ENCODE measurements at regions not wholly inside any gene's neighbourhood (a gene's known extent, or its start where the extent isn't known, plus 50 kb on each side); places are given as distances from the start of the nearest gene placed in this dataset.

DNA sequence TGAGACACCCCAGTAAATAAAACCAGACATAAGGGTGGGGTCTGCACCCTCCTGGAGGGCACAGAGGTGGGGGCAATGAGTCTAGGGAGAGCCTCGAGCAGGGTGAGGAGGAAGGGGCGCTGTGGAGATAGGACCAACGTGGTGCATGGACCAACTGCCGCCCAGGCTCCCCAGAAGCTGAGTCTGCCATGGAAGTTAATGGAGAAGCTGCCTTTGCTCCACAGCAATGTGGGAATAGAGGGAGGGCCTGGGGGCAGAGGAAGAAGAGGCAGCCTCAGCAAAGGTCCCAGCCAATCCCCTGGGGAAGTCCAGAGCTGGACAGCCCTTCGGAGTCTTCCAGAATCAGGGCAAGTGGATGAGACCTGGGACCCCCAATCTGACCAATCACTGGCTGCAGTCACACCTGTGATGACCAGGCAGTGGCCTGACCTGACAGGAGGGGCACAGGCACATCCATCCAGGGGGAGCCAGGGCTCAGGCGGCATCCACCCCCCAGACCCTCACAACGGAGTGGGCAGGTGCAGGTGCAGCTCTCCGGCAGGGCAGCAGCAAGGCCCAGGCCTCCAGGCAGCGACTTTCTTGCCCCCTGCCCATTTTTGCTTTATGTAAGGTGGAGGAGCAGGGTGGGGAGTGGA, 242.2 kb upstream of the PPP2R2D start:
- DNase-seq (ENCODE audit: low read depth in 2 of 3, low spot score in 2 of 3): no peak

DNA sequence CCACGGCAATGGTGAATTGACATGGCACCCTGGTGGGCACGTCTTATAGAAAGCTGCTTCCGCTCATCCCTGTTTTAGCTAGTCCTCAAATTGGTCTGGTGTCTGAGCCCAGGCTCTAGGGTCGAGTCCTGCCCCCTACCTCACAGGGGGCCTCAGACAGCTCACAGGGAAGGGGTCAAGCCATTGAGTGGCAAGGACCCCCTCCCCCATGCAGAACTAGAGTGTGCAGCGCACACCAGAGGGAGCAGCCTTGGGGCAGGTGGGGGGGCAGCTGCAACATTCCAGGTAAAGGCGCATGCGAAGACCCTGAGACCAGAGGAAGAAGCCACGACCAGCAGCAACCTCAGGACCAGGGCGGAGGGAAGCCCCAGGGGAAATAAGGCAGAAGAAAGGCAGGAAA, 240.4 kb upstream of the PPP2R2D start:
- no peak for DNase-seq (ENCODE audit: low read depth in 2 of 3, low spot score in 2 of 3)

DNA sequence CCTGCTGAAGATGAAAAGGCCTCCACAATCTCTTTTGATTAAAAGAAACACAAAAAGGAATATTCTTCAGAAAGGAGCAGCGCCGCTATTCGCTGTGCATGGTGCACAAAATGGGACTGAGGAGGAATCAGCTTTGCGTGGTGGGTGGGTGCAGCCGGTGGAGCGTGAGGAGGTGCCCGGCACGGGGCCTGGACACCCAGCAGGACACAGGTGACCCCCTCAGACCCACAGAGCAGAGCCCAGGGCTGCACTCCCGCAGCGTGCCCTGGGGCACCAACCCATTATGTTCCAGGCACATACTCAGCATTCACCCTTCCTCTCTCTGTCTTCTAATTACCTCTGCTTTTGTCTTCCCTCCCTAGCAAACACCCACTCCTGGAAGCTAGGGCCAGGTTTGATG, 238.0 kb upstream of the PPP2R2D start:
- no peak for DNase-seq (ENCODE audit: low read depth in 2 of 3, low spot score in 2 of 3)

DNA sequence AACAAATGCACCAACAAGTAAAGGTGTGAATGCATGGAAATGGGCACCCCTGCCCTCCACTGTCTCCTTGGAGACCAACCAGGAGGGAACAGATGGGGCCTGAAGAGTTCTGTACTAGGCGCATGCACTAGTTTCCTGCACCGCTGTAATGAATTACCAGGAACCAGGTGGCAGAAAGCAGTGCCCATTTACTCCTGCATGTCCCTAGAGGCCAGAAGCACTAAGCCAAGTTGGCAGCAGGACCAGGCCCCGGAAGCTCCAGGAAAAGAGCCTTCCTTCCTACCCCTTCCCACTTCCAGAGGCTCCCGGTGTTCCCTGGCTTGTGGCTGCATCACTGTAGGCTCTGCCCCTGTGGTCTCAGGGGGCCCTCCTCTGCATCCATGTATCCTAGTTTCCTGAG, 237.5 kb upstream of the PPP2R2D start:
- no peak for DNase-seq (ENCODE audit: low read depth in 2 of 3, low spot score in 2 of 3)

DNA sequence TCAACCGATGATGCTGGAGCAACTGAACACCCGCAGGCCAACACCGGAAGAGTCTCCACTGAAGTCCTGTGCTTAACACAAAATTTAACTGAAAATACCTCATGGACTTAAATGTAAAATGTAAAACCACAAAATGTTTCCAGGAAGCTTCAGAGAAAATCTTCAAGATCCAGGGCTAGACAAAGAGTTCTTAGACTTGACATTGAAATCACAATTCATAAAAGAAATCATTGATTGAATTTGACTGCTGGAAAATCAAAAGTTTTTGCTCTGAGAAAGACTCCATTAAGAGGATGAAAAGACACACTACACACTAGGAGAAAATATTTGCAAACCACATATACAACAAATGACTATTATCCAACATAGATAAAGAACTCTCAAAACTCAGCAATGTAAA, 234.7 kb upstream of the PPP2R2D start:
- no peak for DNase-seq (ENCODE audit: low read depth in 2 of 3, low spot score in 2 of 3)

DNA sequence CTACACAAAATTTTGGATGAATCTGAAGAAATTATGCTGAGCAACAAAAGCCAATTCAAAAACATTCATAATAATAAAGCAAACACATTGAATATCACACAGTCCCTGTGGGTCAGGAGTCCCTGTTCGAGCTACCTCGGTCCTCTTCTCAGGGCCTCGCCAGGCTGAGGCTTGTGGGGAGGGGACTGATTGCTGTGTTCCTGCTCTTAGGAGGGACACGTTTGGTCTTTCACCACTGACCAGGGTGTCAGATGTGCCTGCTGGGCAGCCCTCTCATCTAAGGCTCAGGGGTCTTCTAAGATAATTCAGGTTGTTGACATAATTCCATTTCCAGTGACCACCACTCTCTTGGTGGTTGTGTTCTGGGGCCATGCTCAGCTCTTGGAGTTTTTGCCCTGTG, 233.8 kb upstream of the PPP2R2D start:
- DNase-seq (ENCODE audit: low read depth in 2 of 3, low spot score in 2 of 3): no peak

DNA sequence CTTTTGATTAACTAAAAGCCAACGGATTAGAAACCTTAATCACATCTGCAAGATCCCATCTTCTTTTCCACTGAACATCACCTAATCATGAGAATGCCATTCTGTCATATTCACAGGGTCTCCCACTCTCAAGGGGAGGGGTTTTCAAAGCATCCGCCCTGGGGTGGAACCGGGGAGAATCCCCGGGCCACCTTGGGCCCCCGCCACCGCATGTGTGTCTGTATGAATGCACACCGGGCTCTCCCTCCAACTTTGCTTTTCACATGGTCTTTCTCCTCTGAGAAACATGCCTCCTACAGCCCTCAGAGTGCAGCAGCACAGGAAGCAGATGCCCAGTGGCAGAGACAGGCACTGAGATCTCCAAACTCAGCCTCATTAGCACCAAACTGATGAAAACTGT, 233.2 kb upstream of the PPP2R2D start:
- DNase-seq (ENCODE audit: low read depth in 2 of 3, low spot score in 2 of 3): no peak

DNA sequence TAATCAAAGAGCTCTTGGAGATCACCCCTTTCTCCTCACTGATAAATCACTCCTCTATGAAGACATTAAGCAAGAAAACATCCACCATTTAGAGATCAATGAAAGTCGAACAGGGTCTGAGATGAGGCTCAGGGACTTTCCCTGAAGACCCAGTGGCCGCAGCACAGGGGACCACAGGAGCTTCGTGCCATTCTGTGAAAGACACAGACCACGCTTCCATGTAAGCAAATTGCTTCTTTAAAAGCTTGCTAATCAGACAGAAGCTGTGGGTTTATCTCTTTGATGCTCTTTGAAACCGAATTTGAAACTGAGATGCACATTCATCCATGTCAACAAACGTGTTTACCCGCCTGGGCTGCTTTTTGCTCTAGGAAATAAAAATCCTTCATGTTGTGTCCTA, 231.9 kb upstream of the PPP2R2D start:
- DNase-seq (ENCODE audit: low read depth in 2 of 3, low spot score in 2 of 3): no peak

DNA sequence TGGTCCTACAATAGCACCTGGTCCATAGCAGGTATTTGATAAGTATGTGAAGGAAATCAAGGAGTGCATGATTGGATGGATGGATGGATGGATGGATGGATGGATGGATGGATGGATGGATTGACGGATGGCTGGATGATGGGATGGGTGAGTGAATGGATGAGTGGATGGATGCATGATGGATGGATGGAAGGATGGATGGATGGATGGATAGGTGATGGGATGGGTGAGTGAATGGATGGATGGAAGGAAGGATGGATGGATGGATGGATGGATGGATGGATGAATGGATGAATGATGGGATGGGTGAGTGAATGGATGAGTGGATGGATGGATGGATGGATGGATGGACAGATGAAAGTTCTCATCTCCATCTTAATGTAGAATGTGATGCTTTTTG, 231.0 kb upstream of the PPP2R2D start:
- DNase-seq (ENCODE audit: low read depth in 2 of 3, low spot score in 2 of 3): no peak

DNA sequence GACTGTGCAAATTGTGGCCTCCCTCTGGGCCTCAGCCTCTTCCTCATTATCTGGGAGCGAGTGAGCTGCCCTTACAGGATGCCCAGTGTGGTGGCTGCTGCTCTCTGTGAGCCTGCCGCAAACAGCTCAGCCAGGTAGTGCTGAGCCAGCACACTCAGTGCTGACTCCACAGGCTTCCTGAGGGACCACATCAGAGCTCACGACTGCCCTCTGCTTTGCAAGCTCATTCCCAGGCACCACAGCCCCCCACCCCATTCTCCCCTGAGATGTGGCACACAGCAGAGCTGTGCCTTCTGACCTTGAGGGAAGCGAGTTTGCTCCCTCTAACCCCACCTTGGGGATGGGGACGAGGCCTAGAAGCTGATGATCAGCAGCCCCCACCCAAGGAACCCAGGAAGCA, 230.5 kb upstream of the PPP2R2D start:
- no peak for DNase-seq (ENCODE audit: low read depth in 2 of 3, low spot score in 2 of 3)

DNA sequence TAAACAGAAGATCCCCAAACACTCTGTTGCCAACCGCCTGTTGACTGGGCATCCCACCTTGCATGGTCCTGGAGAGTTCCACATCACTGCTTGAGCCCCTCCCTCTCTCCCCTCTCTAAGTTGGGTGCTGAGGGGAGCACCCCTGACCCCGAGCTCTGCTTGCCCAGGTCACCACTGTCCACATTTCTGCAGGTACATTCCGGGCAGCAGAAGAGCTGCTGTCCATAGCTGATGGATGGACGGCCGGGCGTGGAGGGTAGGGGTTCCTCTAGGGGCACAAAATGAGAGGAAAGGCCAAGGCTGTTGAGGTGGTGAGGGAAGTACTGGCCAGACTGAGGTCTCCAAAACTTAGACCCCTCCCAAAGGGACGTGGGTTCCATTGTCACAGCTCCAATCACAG, 227.4 kb upstream of the PPP2R2D start:
- no peak for DNase-seq (ENCODE audit: low read depth in 2 of 3, low spot score in 2 of 3)

DNA sequence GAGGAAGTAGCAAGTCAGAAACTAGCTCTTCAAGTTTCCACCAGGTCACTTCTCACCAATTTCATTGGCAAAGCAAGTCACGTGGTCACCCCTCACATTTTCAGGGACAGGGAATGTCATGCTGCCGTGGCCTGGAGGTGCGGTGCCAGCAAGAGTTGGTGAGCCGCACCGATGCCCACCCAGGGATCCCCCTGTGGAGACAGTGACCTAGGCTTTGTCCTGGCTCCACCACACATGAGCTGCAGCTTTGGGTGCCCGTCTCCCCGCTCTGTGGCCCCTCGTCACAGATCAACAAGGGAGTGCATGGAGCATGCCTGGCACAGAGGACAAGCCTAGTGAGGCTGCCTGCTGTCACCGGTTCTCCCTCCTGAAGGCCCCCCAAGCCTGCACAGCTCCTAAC, 226.7 kb upstream of the PPP2R2D start:
- DNase-seq (ENCODE audit: low read depth in 2 of 3, low spot score in 2 of 3): no peak

DNA sequence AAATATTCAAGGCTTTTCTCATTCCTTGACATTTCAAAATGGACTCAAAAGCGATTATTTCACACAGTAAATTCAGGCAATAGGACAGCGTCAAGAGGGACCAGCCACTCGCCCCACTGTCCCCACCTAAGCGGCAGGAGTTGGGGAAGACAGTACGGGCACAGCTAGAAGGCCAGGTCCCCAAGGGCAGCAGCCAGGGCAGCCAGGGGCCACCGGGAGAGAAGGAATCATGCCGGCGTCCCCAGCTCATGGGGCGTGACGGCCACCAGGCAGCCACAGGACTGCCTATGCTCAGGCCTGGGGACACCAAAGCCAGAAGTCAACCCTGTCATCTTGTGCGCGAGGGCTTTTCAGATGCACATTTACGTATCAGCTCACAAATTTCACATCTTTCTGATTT, 225.7 kb upstream of the PPP2R2D start:
- no peak for DNase-seq (ENCODE audit: low read depth in 2 of 3, low spot score in 2 of 3)

DNA sequence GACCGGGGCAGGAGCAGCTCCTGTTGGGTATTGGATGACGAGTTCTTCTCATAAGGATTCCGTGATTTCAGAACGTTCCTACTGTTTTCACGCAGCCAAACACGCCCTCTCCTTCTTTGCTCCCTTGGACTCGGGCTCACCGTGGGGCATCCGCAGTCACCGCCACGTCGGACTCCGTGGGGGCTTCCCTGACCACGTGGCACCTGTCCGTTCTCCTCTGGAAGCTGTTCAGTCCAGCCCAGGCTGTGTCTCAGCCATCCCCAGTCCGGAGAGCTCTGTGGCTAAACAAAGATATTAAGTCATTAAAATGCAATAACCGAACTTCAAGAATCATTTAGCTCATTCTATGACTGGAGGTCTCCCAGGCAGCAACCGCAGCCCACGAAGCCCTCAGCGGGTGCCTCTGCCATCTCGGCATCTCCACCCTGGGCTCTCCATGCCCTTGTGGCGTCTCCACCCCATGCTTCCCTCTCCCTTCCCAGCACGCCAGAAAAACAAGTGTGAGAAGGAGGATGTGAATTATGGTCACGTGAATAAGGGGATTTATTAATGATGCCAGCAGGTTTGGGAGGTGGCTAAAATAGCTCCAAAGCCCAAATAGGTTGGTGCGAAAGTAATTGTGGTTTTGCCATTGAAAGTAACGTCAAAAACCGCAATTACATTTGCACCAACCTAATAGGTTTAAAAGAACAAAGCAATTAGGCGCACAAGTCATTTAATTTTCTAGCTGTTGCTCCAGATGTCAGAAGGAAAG, 224.6 kb upstream of the PPP2R2D start:
- DNase-seq (ENCODE audit: low read depth in 2 of 3, low spot score in 2 of 3): no peak

DNA sequence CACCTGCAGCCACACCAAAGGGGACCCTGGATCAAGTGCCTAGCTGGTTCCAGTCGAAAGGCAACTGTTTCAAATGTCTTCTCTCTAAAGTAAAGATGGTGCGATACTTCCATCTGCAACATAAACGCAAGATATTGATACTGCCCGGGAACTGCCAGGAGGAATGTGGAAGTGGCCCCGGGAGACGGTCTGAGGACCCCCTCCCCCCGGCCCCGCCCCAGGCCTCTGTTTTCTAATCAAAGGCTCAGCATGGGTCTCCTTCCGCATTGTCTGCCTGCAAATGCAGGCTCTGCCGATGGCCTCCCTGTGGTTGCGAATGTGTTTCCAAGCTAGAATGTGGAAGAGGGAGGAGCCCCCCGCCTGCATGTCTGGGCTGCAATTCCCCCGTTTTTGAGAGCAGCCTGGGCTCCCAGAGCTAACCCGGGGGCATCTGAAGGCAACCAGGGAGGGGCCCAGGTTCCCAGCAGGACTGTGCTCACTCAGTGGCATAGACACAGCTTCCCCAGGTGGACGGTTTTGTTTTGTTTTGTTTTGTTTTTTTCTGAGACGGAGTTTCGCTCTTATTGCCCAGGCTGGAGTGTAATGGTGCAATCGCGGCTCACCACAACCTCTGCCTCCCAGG, 223.9 kb upstream of the PPP2R2D start:
- DNase-seq (ENCODE audit: low read depth in 2 of 3, low spot score in 2 of 3): no peak

DNA sequence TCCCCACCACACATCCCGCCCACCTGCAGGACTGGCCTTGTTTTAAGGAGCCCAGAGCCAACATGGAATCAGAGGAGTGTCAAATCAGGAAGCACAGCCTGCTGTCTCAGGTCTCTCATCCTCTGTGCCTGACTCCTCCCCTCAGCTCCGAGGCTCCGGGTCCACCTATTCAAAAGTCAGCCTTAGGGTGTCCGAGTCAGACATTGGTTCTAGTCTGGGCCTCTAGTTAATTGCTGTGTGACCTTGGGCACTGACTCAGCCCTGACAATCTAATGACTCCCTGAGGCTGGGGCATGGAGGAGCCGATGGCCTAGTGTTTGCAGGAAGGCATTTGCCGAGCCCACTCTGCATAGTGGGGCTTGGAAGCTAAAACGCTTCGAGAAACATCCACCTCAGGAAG, 223.1 kb upstream of the PPP2R2D start:
- no peak for DNase-seq (ENCODE audit: low read depth in 2 of 3, low spot score in 2 of 3)

DNA sequence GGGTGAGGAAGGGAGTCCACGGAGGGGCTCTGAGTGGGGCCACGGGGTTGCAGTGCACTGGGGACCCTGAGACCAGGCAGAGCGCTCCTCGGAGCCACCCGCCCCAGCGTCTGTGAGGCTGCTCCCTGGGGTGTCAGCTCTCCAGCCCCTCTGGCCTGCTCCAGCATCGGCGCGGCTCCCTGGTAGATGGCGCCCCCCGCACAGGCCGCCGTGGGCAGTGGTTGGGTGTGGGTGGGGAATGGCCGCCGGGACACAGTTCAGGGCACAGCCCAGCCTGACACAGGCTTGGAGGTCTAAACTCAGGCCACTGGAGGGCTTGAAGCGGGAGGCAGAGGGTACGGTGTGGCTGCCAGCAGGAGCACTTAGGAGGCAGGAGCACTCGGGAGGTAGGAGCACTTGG, 222.6 kb upstream of the PPP2R2D start:
- no peak for DNase-seq (ENCODE audit: low read depth in 2 of 3, low spot score in 2 of 3)

DNA sequence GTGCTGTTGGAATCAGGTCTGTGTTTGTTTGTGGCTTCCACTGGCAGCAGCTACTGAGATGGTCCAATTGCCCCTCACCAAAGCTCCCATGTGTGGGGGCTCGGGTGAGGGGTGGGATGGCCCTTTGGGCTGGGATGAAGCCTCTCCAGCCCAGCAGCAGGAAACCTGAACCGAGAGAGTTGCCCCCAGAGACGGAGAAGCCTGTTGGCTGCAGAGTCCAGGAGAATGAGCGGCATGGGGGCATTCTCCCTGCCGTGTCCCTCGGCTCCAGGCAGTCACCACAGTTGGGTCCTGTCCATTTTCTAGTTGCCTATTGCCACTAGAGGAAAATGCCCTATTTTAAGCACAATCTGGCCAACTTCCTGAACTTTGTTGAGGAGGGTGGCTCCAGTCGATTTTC, 222.2 kb upstream of the PPP2R2D start:
- DNase-seq (ENCODE audit: low read depth in 2 of 3, low spot score in 2 of 3): no peak

DNA sequence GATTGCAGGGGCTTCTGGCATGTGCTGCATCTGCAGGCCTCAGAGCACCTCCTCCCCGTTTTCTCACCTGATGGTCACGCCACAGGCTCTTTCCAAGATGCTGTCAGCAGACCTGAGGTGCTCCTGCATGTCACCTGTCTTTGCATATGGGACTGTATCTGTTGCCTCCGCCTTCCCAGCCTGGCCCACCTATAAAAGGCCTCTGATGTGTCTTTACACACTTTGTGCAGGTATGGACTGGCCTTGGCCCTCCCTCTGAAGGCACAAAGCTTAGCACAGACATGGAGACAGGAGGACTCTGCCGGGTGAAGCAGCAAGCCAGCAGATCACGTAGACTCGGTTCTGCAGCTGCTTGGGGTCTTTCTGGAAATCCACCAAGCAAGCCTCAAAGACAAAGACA, 220.9 kb upstream of the PPP2R2D start:
- no peak for DNase-seq (ENCODE audit: low read depth in 2 of 3, low spot score in 2 of 3)

DNA sequence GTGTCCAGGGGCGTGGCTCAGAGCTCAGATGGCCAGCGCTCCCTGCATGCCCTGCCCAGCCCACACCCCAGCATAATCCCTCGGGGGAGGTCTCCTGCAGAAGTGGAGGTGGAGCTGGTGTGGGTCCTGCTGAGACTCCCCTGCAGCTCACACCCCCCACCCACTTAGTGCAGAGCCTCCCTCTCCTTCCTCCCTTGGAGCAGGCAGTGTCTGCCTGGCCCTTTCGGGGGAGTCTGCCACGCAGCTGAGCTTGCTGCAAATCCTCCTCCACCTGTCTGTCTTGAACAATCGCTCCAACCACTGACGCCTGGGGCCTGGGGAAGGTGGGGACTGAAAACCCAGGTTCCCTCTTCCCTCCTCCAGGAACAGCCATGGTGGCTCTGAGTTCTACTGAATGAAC, 219.7 kb upstream of the PPP2R2D start:
- no peak for DNase-seq (ENCODE audit: low read depth in 2 of 3, low spot score in 2 of 3)

DNA sequence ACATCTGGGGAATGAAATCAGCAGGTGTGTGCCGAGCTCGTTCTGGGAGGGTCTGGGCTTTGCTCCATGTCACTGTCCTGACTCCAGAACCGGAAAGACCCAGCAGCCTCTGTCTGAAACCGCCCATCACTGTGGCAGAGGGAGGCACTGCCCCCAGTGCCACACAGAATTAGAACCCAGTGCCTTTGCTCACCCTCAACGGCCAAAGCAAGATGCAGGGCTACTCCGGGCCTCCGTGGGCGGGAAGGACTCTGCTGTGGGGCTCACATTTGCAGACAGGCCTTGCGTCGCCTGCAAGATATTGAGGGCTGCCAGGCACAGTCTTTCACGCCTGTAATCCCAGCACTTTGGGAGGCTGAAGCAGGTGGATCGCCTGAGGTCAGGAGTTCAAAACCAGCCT, 219.2 kb upstream of the PPP2R2D start:
- DNase-seq (ENCODE audit: low read depth in 2 of 3, low spot score in 2 of 3): no peak

DNA sequence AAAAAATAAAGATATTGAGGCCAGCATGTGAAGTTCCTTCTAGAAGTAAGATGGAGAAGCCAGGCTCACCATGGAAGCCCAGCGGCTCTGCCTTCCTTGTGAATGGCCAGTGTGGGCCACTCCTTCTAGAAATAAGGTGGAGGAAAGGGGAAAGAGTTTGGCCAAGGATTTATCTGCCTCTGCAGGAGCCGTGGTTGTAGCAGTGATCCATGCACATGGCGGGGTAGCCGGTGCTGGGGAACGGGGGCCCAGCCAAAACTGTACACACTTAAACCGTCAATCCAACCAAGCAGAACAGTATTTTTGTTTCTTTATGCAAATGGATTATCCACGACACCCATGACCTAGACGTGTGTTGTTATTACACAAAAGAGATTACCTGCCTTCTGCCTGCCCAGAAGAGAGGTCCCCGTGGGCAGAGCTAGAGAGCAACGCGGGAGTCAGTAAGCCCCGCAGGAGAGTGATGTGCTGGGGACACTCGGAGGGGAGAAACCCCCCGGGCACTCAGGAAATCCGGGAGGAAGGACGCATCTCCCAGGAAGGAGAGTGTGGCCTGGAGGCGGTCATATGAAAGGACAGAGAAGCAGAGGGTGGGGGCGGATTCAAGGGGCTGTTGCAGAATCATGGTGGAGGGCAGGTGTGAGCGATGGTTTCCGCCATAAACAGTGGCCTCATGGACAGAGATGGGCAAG, 218.4 kb upstream of the PPP2R2D start:
- DNase-seq (ENCODE audit: low read depth in 2 of 3, low spot score in 2 of 3): no peak
